Skeletal muscle satellite cell (primary cell): ENCODE measurements at regions not wholly inside any gene's neighbourhood (a gene's known extent, or its start where the extent isn't known, plus 50 kb on each side); places are given as distances from the start of the nearest gene placed in this dataset.

Experiments
- H3K27me3 ChIP-seq: 2 replicates; pipeline ENCODE4 v1.7.0; 2013; ENCODE audit warnings: low read length; ENCODE audit not compliant: control insufficient read depth, insufficient read depth
- H3K36me3 ChIP-seq: 2 replicates; pipeline ENCODE4 v1.7.0; 2013; ENCODE audit warnings: mild to moderate bottlenecking, control low read depth, low read length; ENCODE audit not compliant: insufficient read depth
- H3K4me1 ChIP-seq: 2 replicates; pipeline ENCODE4 v1.7.0; 2013; ENCODE audit warnings: low read length; ENCODE audit not compliant: control insufficient read depth, insufficient read depth
- H3K4me2 ChIP-seq: 2 replicates; pipeline ENCODE4 v1.7.0; 2013; ENCODE audit warnings: mild to moderate bottlenecking, low read length
- H3K4me3 ChIP-seq: 2 replicates; pipeline ENCODE4 v1.7.0; 2013; ENCODE audit warnings: low read length
- H3K9ac ChIP-seq: 2 replicates; pipeline ENCODE4 v1.7.0; 2013; ENCODE audit warnings: mild to moderate bottlenecking, low read depth, low read length, moderate library complexity
- H3K9me3 ChIP-seq: replicated peaks from 2 replicates; pipeline ENCODE4 v1.7.0; 2013; ENCODE audit warnings: mild to moderate bottlenecking, control low read depth, low read length

- Histone ChIP-seq H3K4me3 (no peak overlapping the region), H3K4me1 (no peaks in the 10 kb centered on the region), H3K9me3 (no peaks in the 10 kb centered on the region), H3K27me3 (peaks cover 6% of the 10 kb centered on the region), H3K9ac (no peak overlapping the region), H3K4me2 (no peak overlapping the region), H3K36me3 (no peaks in the 10 kb centered on the region)
These were observed 115.4 kb downstream of the TEX36 start for GRCh38 chr10:125567529-125567928.

- H3K9ac ChIP-seq = no peak overlapping the region
- H3K4me1 ChIP-seq = no peaks in the 10 kb centered on the region
- no peak overlapping the region for H3K4me2 ChIP-seq
- H3K4me3 ChIP-seq = no peak overlapping the region
- no peaks in the 10 kb centered on the region for H3K27me3 ChIP-seq
- no peaks in the 10 kb centered on the region for H3K36me3 ChIP-seq
- H3K9me3 ChIP-seq = no peaks in the 10 kb centered on the region
These were observed 117.9 kb downstream of the TEX36 start for GRCh38 chr10:125565046-125565445.

GRCh38 chr10:125564570-125564969 lies 118.4 kb downstream of the TEX36 start:
- H3K4me3 ChIP-seq = no peak overlapping the region
- no peak overlapping the region for H3K9ac ChIP-seq
- H3K27me3 ChIP-seq = no peaks in the 10 kb centered on the region
- no peaks in the 10 kb centered on the region for H3K9me3 ChIP-seq
- no peaks in the 10 kb centered on the region for H3K4me1 ChIP-seq
- no peaks in the 10 kb centered on the region for H3K36me3 ChIP-seq
- no peak overlapping the region for H3K4me2 ChIP-seq

DNA sequence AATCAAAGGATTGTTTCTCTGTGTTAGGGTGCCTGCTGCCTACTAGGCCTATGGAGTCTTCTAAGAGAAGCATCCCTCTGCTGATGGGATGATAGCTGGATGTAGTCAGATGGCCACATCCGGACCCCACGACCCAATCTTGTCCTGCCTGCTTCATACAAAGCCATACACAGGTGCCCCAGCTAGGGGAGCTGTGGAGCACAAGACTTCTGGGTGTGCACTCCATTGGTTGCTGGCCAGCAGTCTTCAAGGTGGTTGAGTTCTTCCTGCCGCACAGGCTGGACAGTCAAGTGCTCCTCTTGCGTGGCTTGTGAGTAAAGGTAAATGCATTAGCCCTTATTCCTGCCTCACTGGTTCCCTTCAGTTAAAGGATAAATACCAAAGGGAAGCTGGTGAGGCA lies 120.2 kb downstream of the TEX36 start:
- Histone ChIP-seq H3K4me2 (no peak overlapping the region), H3K36me3 (no peaks in the 10 kb centered on the region), H3K9me3 (no peaks in the 10 kb centered on the region), H3K9ac (no peak overlapping the region), H3K4me1 (no peaks in the 10 kb centered on the region), H3K4me3 (no peak overlapping the region), H3K27me3 (peaks cover 7% of the 10 kb centered on the region)

GRCh38 chr10:125560947-125561346 lies 122.0 kb downstream of the TEX36 start:
- H3K27me3 ChIP-seq = peaks cover 19% of the 10 kb centered on the region
- H3K4me1 ChIP-seq = no peaks in the 10 kb centered on the region
- H3K36me3 ChIP-seq = no peaks in the 10 kb centered on the region
- H3K9me3 ChIP-seq = no peaks in the 10 kb centered on the region
- H3K4me3 ChIP-seq = no peak overlapping the region
- no peak overlapping the region for H3K4me2 ChIP-seq
- H3K9ac ChIP-seq = no peak overlapping the region

DNA sequence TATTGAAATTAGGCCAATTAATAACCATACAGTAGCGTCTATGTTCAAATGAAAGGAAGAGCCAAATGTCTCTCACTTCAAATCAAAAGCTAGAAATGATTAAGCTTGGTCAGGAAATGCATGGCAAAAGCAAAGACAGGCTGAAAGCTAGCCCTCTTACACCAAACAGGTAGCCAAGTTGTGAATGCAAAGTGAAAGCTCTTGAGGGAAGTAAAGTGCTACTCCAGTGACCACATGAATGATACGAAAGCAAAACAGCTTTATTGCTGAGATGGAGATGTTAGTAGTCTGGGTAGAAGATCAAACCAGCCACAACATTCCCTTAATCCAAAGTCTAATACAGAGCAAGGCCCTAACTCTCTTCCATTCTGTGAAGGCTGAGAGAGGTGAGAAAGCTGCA lies 123.8 kb downstream of the TEX36 start:
- no peaks in the 10 kb centered on the region for H3K36me3 ChIP-seq
- no peak overlapping the region for H3K9ac ChIP-seq
- no peak overlapping the region for H3K4me3 ChIP-seq
- no peaks in the 10 kb centered on the region for H3K9me3 ChIP-seq
- no peak overlapping the region for H3K4me2 ChIP-seq
- no peaks in the 10 kb centered on the region for H3K4me1 ChIP-seq
- H3K27me3 ChIP-seq = peaks cover 19% of the 10 kb centered on the region

- Histone ChIP-seq H3K36me3 (no peaks in the 10 kb centered on the region), H3K9me3 (no peaks in the 10 kb centered on the region), H3K4me2 (no peak overlapping the region), H3K4me1 (no peaks in the 10 kb centered on the region), H3K27me3 (peaks cover 19% of the 10 kb centered on the region), H3K4me3 (no peak overlapping the region), H3K9ac (no peak overlapping the region)
These were observed 125.0 kb downstream of the TEX36 start for GRCh38 chr10:125557801-125558505.

DNA sequence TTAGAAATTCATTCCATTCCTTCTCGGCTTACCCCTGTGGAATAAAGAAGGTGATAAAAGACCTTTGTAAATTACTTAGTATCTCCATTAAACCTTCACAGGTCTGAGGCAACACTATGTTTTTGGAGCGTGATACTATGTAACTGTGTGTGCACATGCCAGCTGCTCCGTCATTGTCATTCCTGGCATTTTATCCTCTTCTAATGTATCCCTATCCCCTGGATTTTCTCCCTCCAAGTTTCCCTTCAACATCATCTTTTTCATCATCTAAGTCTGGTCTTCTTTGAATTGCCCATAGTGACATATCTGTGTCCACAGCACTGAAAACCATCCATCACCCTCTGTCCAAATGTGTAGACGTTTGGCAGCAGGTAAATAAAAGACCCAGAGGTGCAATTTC lies 125.7 kb downstream of the TEX36 start:
- H3K4me1 ChIP-seq = no peaks in the 10 kb centered on the region

DNA sequence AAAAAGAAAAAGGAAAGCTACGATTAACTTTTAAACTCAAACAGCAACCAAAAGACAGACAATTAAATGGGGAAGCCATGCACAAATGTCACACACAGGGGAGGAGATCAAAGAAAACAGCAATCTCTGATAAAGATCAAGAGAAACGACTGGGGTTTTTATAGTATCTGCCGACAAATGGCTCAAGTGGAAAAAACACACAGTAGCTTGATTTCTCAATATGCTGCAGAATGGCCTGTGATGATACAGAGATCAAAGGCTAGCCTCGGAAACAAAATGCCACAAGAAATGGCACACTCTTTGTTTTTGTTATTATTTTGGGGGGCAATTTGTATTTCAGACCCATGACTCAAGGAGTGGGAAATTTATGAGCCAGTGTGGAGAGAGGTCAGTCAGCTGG lies 126.1 kb downstream of the TEX36 start:
- H3K4me2 ChIP-seq = no peak overlapping the region
- H3K9ac ChIP-seq = no peak overlapping the region
- H3K9me3 ChIP-seq = no peaks in the 10 kb centered on the region
- no peaks in the 10 kb centered on the region for H3K4me1 ChIP-seq
- H3K36me3 ChIP-seq = no peaks in the 10 kb centered on the region
- H3K27me3 ChIP-seq = peaks cover 19% of the 10 kb centered on the region
- no peak overlapping the region for H3K4me3 ChIP-seq

More for the DNA sequence above, 125.7 kb downstream of the TEX36 start:
- peaks cover 19% of the 10 kb centered on the region for H3K27me3 ChIP-seq
- H3K4me3 ChIP-seq = no peak overlapping the region
- H3K4me2 ChIP-seq = no peak overlapping the region
- no peak overlapping the region for H3K9ac ChIP-seq
- no peaks in the 10 kb centered on the region for H3K9me3 ChIP-seq
- H3K36me3 ChIP-seq = no peaks in the 10 kb centered on the region

- Histone ChIP-seq H3K4me2 (no peak overlapping the region), H3K36me3 (no peaks in the 10 kb centered on the region), H3K9me3 (no peaks in the 10 kb centered on the region), H3K4me1 (no peaks in the 10 kb centered on the region), H3K27me3 (peaks cover 19% of the 10 kb centered on the region), H3K4me3 (no peak overlapping the region), H3K9ac (no peak overlapping the region)
These were observed 127.2 kb downstream of the TEX36 start for GRCh38 chr10:125555743-125556142.

DNA sequence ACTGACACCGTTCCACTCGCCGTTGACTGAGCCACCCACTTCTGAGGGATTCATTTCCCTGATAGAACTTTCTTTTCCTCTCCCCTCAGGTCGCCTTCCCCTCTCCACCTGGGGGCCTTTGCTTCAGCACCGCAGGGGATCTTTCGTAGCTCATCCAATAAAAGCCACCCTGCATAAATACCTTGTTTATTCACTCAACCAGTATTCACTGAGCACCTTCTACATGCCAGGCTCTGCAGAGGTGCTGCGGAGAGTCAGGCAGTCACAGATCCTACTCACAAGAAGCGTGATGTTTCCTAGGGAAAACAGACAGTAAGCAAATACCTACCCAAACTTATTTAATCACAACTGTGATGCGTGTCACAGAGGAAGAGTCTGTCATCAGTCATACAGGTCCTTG lies 127.7 kb downstream of the TEX36 start:
- Histone ChIP-seq H3K9ac (no peak overlapping the region), H3K9me3 (no peaks in the 10 kb centered on the region), H3K4me3 (no peak overlapping the region), H3K27me3 (peaks cover 19% of the 10 kb centered on the region), H3K4me1 (no peaks in the 10 kb centered on the region), H3K36me3 (no peaks in the 10 kb centered on the region), H3K4me2 (no peak overlapping the region)

DNA sequence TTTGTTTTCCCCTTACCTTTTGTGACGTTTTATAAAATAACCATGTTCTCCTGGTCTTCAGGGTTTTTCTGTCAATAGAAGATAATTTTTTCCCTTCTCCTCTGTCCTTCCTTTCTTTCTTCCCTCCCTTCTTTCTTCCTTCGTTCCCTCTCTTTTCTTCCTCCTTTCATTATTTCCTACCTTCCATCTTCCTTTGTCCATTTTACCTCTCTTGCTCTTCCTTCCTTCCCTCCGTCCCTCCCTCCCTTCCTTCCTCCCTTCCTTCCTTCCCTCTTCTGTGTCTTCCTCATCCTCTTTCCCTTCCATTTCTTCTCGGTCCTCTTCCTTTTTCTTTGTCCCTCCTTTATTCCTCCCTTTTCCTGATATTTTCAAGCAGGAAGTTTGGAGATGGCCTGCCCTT lies 128.2 kb downstream of the TEX36 start:
- Histone ChIP-seq H3K27me3 (peaks cover 19% of the 10 kb centered on the region), H3K36me3 (no peaks in the 10 kb centered on the region), H3K4me2 (no peak overlapping the region), H3K4me3 (no peak overlapping the region), H3K4me1 (no peaks in the 10 kb centered on the region), H3K9me3 (no peaks in the 10 kb centered on the region), H3K9ac (no peak overlapping the region)
